HL-60/S4 (cell line): ENCODE measurements at regions not wholly inside any gene's neighbourhood (a gene's known extent, or its start where the extent isn't known, plus 50 kb on each side); places are given as distances from the start of the nearest gene placed in this dataset.
"Not testable (repeated sequence)": the region's sequence is repeated elsewhere in the genome, so short reads cannot be mapped to it uniquely, and the experiment has no call there.

Experiments
- in situ Hi-C: fragments of 300-500 bp; cut with MboI; formaldehyde crosslinking; loops from 2 replicates; pipeline ENCODE4 v1.14.3; 2022; ENCODE audit warnings: low sequenced_read_pairs

GRCh38 chr18:71301596-71301995 lies 1012.8 kb downstream of the SOCS6 start:
- in situ Hi-C loops: no loop called here

- in situ Hi-C loops: not testable (repeated sequence)
Observed at GRCh38 chr18:71294201-71294600, 1005.4 kb downstream of the SOCS6 start.

- in situ Hi-C loops: no loop called here
Observed at GRCh38 chr18:71293322-71293721, 1004.5 kb downstream of the SOCS6 start.

GRCh38 chr18:71287268-71287667 lies 998.4 kb downstream of the SOCS6 start:
- in situ Hi-C loops: no loop called here

GRCh38 chr18:71252351-71252865 lies 963.6 kb downstream of the SOCS6 start:
- in situ Hi-C loops: no loop called here

GRCh38 chr18:71250191-71250590 lies 961.3 kb downstream of the SOCS6 start:
- in situ Hi-C loops: no loop called here

GRCh38 chr18:71249791-71250190 lies 960.9 kb downstream of the SOCS6 start:
- in situ Hi-C loops: no loop called here

- in situ Hi-C loops: no loop called here
Observed at GRCh38 chr18:71242981-71243380, 954.1 kb downstream of the SOCS6 start.

- in situ Hi-C loops: no loop called here
Observed at GRCh38 chr18:71238974-71239624, 950.3 kb downstream of the SOCS6 start.

GRCh38 chr18:71237641-71238040 lies 948.8 kb downstream of the SOCS6 start:
- in situ Hi-C loops: no loop called here

GRCh38 chr18:71233177-71233576 lies 944.3 kb downstream of the SOCS6 start:
- in situ Hi-C loops: no loop called here

GRCh38 chr18:71223486-71223885 lies 934.6 kb downstream of the SOCS6 start:
- in situ Hi-C loops: no loop called here

- in situ Hi-C loops: no loop called here
Observed at GRCh38 chr18:71221405-71221804, 932.6 kb downstream of the SOCS6 start.

GRCh38 chr18:71212739-71213138 lies 923.9 kb downstream of the SOCS6 start:
- in situ Hi-C loops: not testable (repeated sequence)

GRCh38 chr18:71212222-71212621 lies 923.4 kb downstream of the SOCS6 start:
- in situ Hi-C loops: no loop called here

GRCh38 chr18:71209944-71210343 lies 921.1 kb downstream of the SOCS6 start:
- in situ Hi-C loops: no loop called here

- in situ Hi-C loops: no loop called here
Observed at GRCh38 chr18:71194438-71194837, 905.6 kb downstream of the SOCS6 start.

- in situ Hi-C loops: no loop called here
Observed at GRCh38 chr18:71189581-71189980, 900.7 kb downstream of the SOCS6 start.

GRCh38 chr18:71168557-71169145 lies 879.8 kb downstream of the SOCS6 start:
- in situ Hi-C loops: no loop called here

GRCh38 chr18:71136487-71136886 lies 847.6 kb downstream of the SOCS6 start:
- in situ Hi-C loops: no loop called here

GRCh38 chr18:71134122-71134521 lies 845.3 kb downstream of the SOCS6 start:
- in situ Hi-C loops: no loop called here

GRCh38 chr18:71131918-71132317 lies 843.1 kb downstream of the SOCS6 start:
- in situ Hi-C loops: no loop called here

GRCh38 chr18:71130351-71130750 lies 841.5 kb downstream of the SOCS6 start:
- in situ Hi-C loops: no loop called here
